ENCODE measurements at regions not wholly inside any gene's neighbourhood (a gene's known extent, or its start where the extent isn't known, plus 50 kb on each side); places are given as distances from the start of the nearest gene placed in this dataset.
"Not testable (repeated sequence)": the region's sequence is repeated elsewhere in the genome, so short reads cannot be mapped to it uniquely, and the experiment has no call there.

- no peak for FAIRE-seq
- Histone ChIP-seq H3K27ac (ENCODE audit: low read depth in 1 of 3, low read length in 2 of 3) (no peak overlapping the region), H3K36me3 (ENCODE audit: control insufficient read depth in 3 of 3, insufficient read depth in 2 of 3, low read depth in 1 of 3, low read length in 3 of 3) (no peaks in the 10 kb centered on the region), H3K27me3 (ENCODE audit: control insufficient read depth in 3 of 3, insufficient read depth in 3 of 3, low read length in 3 of 3) (no peaks in the 10 kb centered on the region), H3K9me3 (ENCODE audit: control insufficient read depth in 2 of 2, insufficient read depth in 1 of 2, low read depth in 1 of 2, low read length in 1 of 2) (no peaks in the 10 kb centered on the region), H3K4me1 (ENCODE audit: control insufficient read depth in 3 of 3, insufficient read depth in 2 of 3, low read depth in 1 of 3, low read length in 2 of 3) (no peaks in the 10 kb centered on the region), H3K4me3 (ENCODE audit: low read depth in 1 of 3, low read length in 3 of 3) (no peak overlapping the region)
- 54 to 63% (median 56%) methylated on average over 4 of the region's 4 CpGs for WGBS, 3 donors
- no peak for DNase-seq
Measured at GRCh38 chr6:84635081-84635761, 129.2 kb downstream of the TBX18 start.

GRCh38 chr6:84633771-84634170 lies 130.6 kb downstream of the TBX18 start:
- Histone ChIP-seq H3K4me1 (ENCODE audit: control insufficient read depth in 3 of 3, insufficient read depth in 2 of 3, low read depth in 1 of 3, low read length in 2 of 3) (no peaks in the 10 kb centered on the region), H3K27me3 (ENCODE audit: control insufficient read depth in 3 of 3, insufficient read depth in 3 of 3, low read length in 3 of 3) (no peaks in the 10 kb centered on the region), H3K4me3 (ENCODE audit: low read depth in 1 of 3, low read length in 3 of 3) (no peak overlapping the region), H3K9me3 (ENCODE audit: control insufficient read depth in 2 of 2, insufficient read depth in 1 of 2, low read depth in 1 of 2, low read length in 1 of 2) (no peaks in the 10 kb centered on the region), H3K27ac (ENCODE audit: low read depth in 1 of 3, low read length in 2 of 3) (no peak overlapping the region), H3K36me3 (ENCODE audit: control insufficient read depth in 3 of 3, insufficient read depth in 2 of 3, low read depth in 1 of 3, low read length in 3 of 3) (no peaks in the 10 kb centered on the region)
- 50 to 64% (median 57%) methylated on average over 1 of the region's 1 CpG for WGBS, 3 donors
- no peak for FAIRE-seq
- DNase-seq = no peak

- 84 to 91% (median 88%) methylated on average over 14 of the region's 14 CpGs for WGBS, 3 donors
- not testable (repeated sequence) for H3K4me1 ChIP-seq (ENCODE audit: control insufficient read depth in 3 of 3, insufficient read depth in 2 of 3, low read depth in 1 of 3, low read length in 2 of 3); H3K36me3 ChIP-seq (ENCODE audit: control insufficient read depth in 3 of 3, insufficient read depth in 2 of 3, low read depth in 1 of 3, low read length in 3 of 3); FAIRE-seq; H3K9me3 ChIP-seq (ENCODE audit: control insufficient read depth in 2 of 2, insufficient read depth in 1 of 2, low read depth in 1 of 2, low read length in 1 of 2); H3K27me3 ChIP-seq (ENCODE audit: control insufficient read depth in 3 of 3, insufficient read depth in 3 of 3, low read length in 3 of 3); H3K4me3 ChIP-seq (ENCODE audit: low read depth in 1 of 3, low read length in 3 of 3); H3K27ac ChIP-seq (ENCODE audit: low read depth in 1 of 3, low read length in 2 of 3); DNase-seq
Measured at GRCh38 chr6:84626527-84626926, 137.9 kb downstream of the TBX18 start.

- DNase-seq = no peak
- FAIRE-seq = no peak
- Histone ChIP-seq H3K4me1 (ENCODE audit: control insufficient read depth in 3 of 3, insufficient read depth in 2 of 3, low read depth in 1 of 3, low read length in 2 of 3) (no peaks in the 10 kb centered on the region), H3K4me3 (ENCODE audit: low read depth in 1 of 3, low read length in 3 of 3) (no peak overlapping the region), H3K36me3 (ENCODE audit: control insufficient read depth in 3 of 3, insufficient read depth in 2 of 3, low read depth in 1 of 3, low read length in 3 of 3) (no peaks in the 10 kb centered on the region), H3K9me3 (ENCODE audit: control insufficient read depth in 2 of 2, insufficient read depth in 1 of 2, low read depth in 1 of 2, low read length in 1 of 2) (no peaks in the 10 kb centered on the region), H3K27me3 (ENCODE audit: control insufficient read depth in 3 of 3, insufficient read depth in 3 of 3, low read length in 3 of 3) (no peaks in the 10 kb centered on the region), H3K27ac (ENCODE audit: low read depth in 1 of 3, low read length in 2 of 3) (no peak overlapping the region)
Measured at GRCh38 chr6:84625506-84625905, 138.9 kb downstream of the TBX18 start.

- no peak for DNase-seq
- H3K4me3 ChIP-seq (ENCODE audit: low read depth in 1 of 3, low read length in 3 of 3) = no peak overlapping the region
- H3K4me1 ChIP-seq (ENCODE audit: control insufficient read depth in 3 of 3, insufficient read depth in 2 of 3, low read depth in 1 of 3, low read length in 2 of 3) = no peaks in the 10 kb centered on the region
- H3K27ac ChIP-seq (ENCODE audit: low read depth in 1 of 3, low read length in 2 of 3) = no peak overlapping the region
- no peaks in the 10 kb centered on the region for H3K27me3 ChIP-seq (ENCODE audit: control insufficient read depth in 3 of 3, insufficient read depth in 3 of 3, low read length in 3 of 3)
- no peak for FAIRE-seq
- H3K36me3 ChIP-seq (ENCODE audit: control insufficient read depth in 3 of 3, insufficient read depth in 2 of 3, low read depth in 1 of 3, low read length in 3 of 3) = no peaks in the 10 kb centered on the region
- no peaks in the 10 kb centered on the region for H3K9me3 ChIP-seq (ENCODE audit: control insufficient read depth in 2 of 2, insufficient read depth in 1 of 2, low read depth in 1 of 2, low read length in 1 of 2)
- WGBS, 3 donors = 37 to 45% (median 43%) methylated on average over 4 of the region's 4 CpGs
Measured at GRCh38 chr6:84623956-84624680, 140.3 kb downstream of the TBX18 start.

- Histone ChIP-seq H3K36me3 (ENCODE audit: control insufficient read depth in 3 of 3, insufficient read depth in 2 of 3, low read depth in 1 of 3, low read length in 3 of 3) (no peaks in the 10 kb centered on the region), H3K4me3 (ENCODE audit: low read depth in 1 of 3, low read length in 3 of 3) (no peak overlapping the region), H3K27me3 (ENCODE audit: control insufficient read depth in 3 of 3, insufficient read depth in 3 of 3, low read length in 3 of 3) (no peaks in the 10 kb centered on the region), H3K9me3 (ENCODE audit: control insufficient read depth in 2 of 2, insufficient read depth in 1 of 2, low read depth in 1 of 2, low read length in 1 of 2) (no peaks in the 10 kb centered on the region), H3K4me1 (ENCODE audit: control insufficient read depth in 3 of 3, insufficient read depth in 2 of 3, low read depth in 1 of 3, low read length in 2 of 3) (no peaks in the 10 kb centered on the region), H3K27ac (ENCODE audit: low read depth in 1 of 3, low read length in 2 of 3) (no peak overlapping the region)
- FAIRE-seq (no peak), DNase-seq (no peak)
- 58 to 64% (median 63%) methylated on average over 6 of the region's 6 CpGs for WGBS, 3 donors
Measured at GRCh38 chr6:84618836-84619235, 145.6 kb downstream of the TBX18 start.

- H3K27ac ChIP-seq (ENCODE audit: low read depth in 1 of 3, low read length in 2 of 3) = no peak overlapping the region
- no peak overlapping the region for H3K4me3 ChIP-seq (ENCODE audit: low read depth in 1 of 3, low read length in 3 of 3)
- H3K36me3 ChIP-seq (ENCODE audit: control insufficient read depth in 3 of 3, insufficient read depth in 2 of 3, low read depth in 1 of 3, low read length in 3 of 3) = no peaks in the 10 kb centered on the region
- DNase-seq (no peak), FAIRE-seq (no peak)
- H3K27me3 ChIP-seq (ENCODE audit: control insufficient read depth in 3 of 3, insufficient read depth in 3 of 3, low read length in 3 of 3) = no peaks in the 10 kb centered on the region
- 58 to 67% (median 62%) methylated on average over 8 of the region's 8 CpGs for WGBS, 3 donors
- H3K4me1 ChIP-seq (ENCODE audit: control insufficient read depth in 3 of 3, insufficient read depth in 2 of 3, low read depth in 1 of 3, low read length in 2 of 3) = no peaks in the 10 kb centered on the region
- no peaks in the 10 kb centered on the region for H3K9me3 ChIP-seq (ENCODE audit: control insufficient read depth in 2 of 2, insufficient read depth in 1 of 2, low read depth in 1 of 2, low read length in 1 of 2)
Measured at GRCh38 chr6:84618046-84618752, 146.2 kb downstream of the TBX18 start.

GRCh38 chr6:84615987-84616386 lies 148.4 kb downstream of the TBX18 start:
- Histone ChIP-seq H3K27ac (ENCODE audit: low read depth in 1 of 3, low read length in 2 of 3) (no peak overlapping the region), H3K27me3 (ENCODE audit: control insufficient read depth in 3 of 3, insufficient read depth in 3 of 3, low read length in 3 of 3) (no peaks in the 10 kb centered on the region), H3K9me3 (ENCODE audit: control insufficient read depth in 2 of 2, insufficient read depth in 1 of 2, low read depth in 1 of 2, low read length in 1 of 2) (no peaks in the 10 kb centered on the region), H3K4me3 (ENCODE audit: low read depth in 1 of 3, low read length in 3 of 3) (no peak overlapping the region), H3K4me1 (ENCODE audit: control insufficient read depth in 3 of 3, insufficient read depth in 2 of 3, low read depth in 1 of 3, low read length in 2 of 3) (no peaks in the 10 kb centered on the region), H3K36me3 (ENCODE audit: control insufficient read depth in 3 of 3, insufficient read depth in 2 of 3, low read depth in 1 of 3, low read length in 3 of 3) (no peaks in the 10 kb centered on the region)
- no peak for DNase-seq
- FAIRE-seq = no peak
- WGBS, 3 donors = 81 to 88% (median 86%) methylated on average over 2 of the region's 2 CpGs
